PC-9 (cell line): ENCODE measurements at regions not wholly inside any gene's neighbourhood (a gene's known extent, or its start where the extent isn't known, plus 50 kb on each side); places are given as distances from the start of the nearest gene placed in this dataset.

Experiments used
- BruUV-seq: library from RNA; stranded (reverse); fragments of 400-500 nt; replicated peaks from 2 replicates; lab custom pipeline; 2021; lab: Mats Ljungman, UMichigan
- CTCF ChIA-PET: fragments of 300-600 bp; sonication (Branson Sonifier 250); formaldehyde crosslinking; loops from one replicate; lab custom pipeline; 2022; ENCODE audit warnings: antibody characterized with exemption; lab: Charles Lee
- POLR2A ChIA-PET: fragments of 300-600 bp; sonication (Branson Sonifier 250); formaldehyde crosslinking; loops from one replicate; lab custom pipeline; 2022; ENCODE audit warnings: antibody characterized with exemption; ENCODE audit not compliant: unreplicated experiment; lab: Charles Lee
- DNase-seq, 2 experiments: peaks; one replicate each; pipeline versions ENCODE4 v3.0.0 to v3.0.0-alpha.2; 2015 to 2022; ENCODE audit warnings: mixed read lengths in 1 of 2
- H2AFZ ChIP-seq: fragments of 200-600 bp; sonication (generic); 2 replicates; pipeline ENCODE4 v1.8.1; 2017; ENCODE audit warnings: antibody characterized with exemption
- H3F3A ChIP-seq: fragments of 200-600 bp; sonication (generic); 2 replicates; pipeline ENCODE4 v1.8.1; 2017; ENCODE audit warnings: antibody characterized with exemption, mild to moderate bottlenecking, low read depth; ENCODE audit not compliant: insufficient read depth
- H3K27ac ChIP-seq: fragments of 200-600 bp; sonication (generic); 2 replicates; pipeline ENCODE4 v1.6.1; 2016; ENCODE audit warnings: mixed run types
- H3K27me3 ChIP-seq: fragments of 200-600 bp; sonication (generic); 2 replicates; pipeline ENCODE4 v1.6.1; 2016; ENCODE audit warnings: low read depth, mixed run types; ENCODE audit not compliant: insufficient read depth
- H3K36me3 ChIP-seq: fragments of 200-600 bp; sonication (generic); 2 replicates; pipeline ENCODE4 v1.6.1; 2016; ENCODE audit warnings: low read depth, mixed run types
- H3K4me1 ChIP-seq: fragments of 200-600 bp; sonication (generic); replicated peaks from 2 replicates; pipeline ENCODE4 v1.6.1; 2016; ENCODE audit warnings: mixed run types; ENCODE audit not compliant: insufficient read depth
- H3K4me2 ChIP-seq: fragments of 200-600 bp; sonication (generic); 2 replicates; pipeline ENCODE4 v1.6.1; 2017; ENCODE audit warnings: mixed run types
- H3K4me3 ChIP-seq: fragments of 200-600 bp; sonication (generic); 2 replicates; pipeline ENCODE4 v1.6.1; 2016; ENCODE audit warnings: mixed run types
- H3K79me2 ChIP-seq: fragments of 200-600 bp; sonication (generic); 2 replicates; pipeline ENCODE4 v1.6.1; 2017; ENCODE audit warnings: low read depth, mixed run types
- H3K9me2 ChIP-seq: fragments of 200-600 bp; sonication (generic); 2 replicates; pipeline ENCODE4 v1.8.1; 2017; ENCODE audit warnings: mild to moderate bottlenecking; ENCODE audit not compliant: insufficient read depth
- H3K9me3 ChIP-seq: fragments of 200-600 bp; sonication (generic); 2 replicates; pipeline ENCODE4 v1.8.1; 2016; ENCODE audit warnings: low read depth; ENCODE audit not compliant: insufficient read depth
- H4K20me1 ChIP-seq: fragments of 200-600 bp; sonication (generic); 2 replicates; pipeline ENCODE4 v1.8.1; 2017; ENCODE audit not compliant: insufficient read depth
- EZH2 ChIP-seq: fragments of 200-600 bp; sonication (generic); IDR thresholded peaks from 2 replicates; pipeline ENCODE4 v1.8.0; 2017; ENCODE audit warnings: antibody characterized with exemption, low read depth
- intact Hi-C: fragments of 100-400 bp; cut with micrococcal nuclease; formaldehyde crosslinking; loops from one replicate; pipeline ENCODE4 v1.10.0; 2022; ENCODE audit not compliant: unreplicated experiment
- TF ChIP-seq, protein P1 (sequence below): fragments of 200-600 bp; sonication (generic); conservative IDR thresholded peaks from 2 replicates; pipeline ENCODE4 v1.6.1; 2017; ENCODE audit warnings: mixed run types, antibody characterized with exemption, mild to moderate bottlenecking, moderate library complexity

GRCh38 chr7:53431901-53432300 lies 396.5 kb downstream of the POM121L12 start:
- no peaks in the 10 kb centered on the region for H3K9me3 ChIP-seq
- BruUV-seq, result no TSS peak
- ChIA-PET POLR2A (no interaction called here), CTCF (no interaction called here)
- no peaks in the 10 kb centered on the region; the same call in 1 of the 2 replicates for H4K20me1 ChIP-seq
- no peak overlapping the region for H3K4me3 ChIP-seq
- H2AFZ ChIP-seq, result no peak overlapping the region
- no peaks in the 10 kb centered on the region for H3K9me2 ChIP-seq
- DNase-seq, result no peak
- TF ChIP-seq EZH2, result no peak
- TF ChIP-seq, protein P1, sequence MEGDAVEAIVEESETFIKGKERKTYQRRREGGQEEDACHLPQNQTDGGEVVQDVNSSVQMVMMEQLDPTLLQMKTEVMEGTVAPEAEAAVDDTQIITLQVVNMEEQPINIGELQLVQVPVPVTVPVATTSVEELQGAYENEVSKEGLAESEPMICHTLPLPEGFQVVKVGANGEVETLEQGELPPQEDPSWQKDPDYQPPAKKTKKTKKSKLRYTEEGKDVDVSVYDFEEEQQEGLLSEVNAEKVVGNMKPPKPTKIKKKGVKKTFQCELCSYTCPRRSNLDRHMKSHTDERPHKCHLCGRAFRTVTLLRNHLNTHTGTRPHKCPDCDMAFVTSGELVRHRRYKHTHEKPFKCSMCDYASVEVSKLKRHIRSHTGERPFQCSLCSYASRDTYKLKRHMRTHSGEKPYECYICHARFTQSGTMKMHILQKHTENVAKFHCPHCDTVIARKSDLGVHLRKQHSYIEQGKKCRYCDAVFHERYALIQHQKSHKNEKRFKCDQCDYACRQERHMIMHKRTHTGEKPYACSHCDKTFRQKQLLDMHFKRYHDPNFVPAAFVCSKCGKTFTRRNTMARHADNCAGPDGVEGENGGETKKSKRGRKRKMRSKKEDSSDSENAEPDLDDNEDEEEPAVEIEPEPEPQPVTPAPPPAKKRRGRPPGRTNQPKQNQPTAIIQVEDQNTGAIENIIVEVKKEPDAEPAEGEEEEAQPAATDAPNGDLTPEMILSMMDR, result no peak
- no peak overlapping the region for H3K27ac ChIP-seq
- H3K4me1 ChIP-seq, result no peaks in the 10 kb centered on the region
- H3K27me3 ChIP-seq, result 0 out of 2 replicates have a peak, but pooled peaks cover 2% of the 10 kb centered on the region
- H3K36me3 ChIP-seq, result no peaks in the 10 kb centered on the region
- H3F3A ChIP-seq, result no peaks in the 10 kb centered on the region
- H3K4me2 ChIP-seq, result no peak overlapping the region
- no peaks in the 10 kb centered on the region for H3K79me2 ChIP-seq
- intact Hi-C loops, result no loop called here

DNA sequence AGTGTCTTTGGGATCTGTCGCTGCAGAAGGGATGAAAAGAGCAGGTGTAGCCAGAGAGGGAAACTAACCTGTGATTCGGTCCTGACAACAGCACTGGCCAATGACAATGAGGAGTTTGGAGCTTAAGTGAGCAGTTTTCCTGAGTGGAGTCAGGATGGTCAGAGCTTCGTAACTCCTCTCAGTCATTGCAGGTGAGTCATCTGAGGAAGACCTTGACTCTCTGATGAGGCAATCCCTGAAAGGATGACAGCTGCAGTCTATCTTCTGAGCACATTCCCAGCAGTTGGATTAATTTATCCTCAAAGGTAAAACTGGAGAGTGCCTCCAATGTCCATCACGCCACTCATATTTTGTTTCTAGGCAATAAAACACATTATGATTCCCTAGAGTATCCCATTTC lies 401.9 kb downstream of the POM121L12 start:
- no TSS peak for BruUV-seq
- no peaks in the 10 kb centered on the region for H4K20me1 ChIP-seq
- H3K27me3 ChIP-seq, result no peaks in the 10 kb centered on the region
- CTCF ChIA-PET, result no interaction called here
- H3K36me3 ChIP-seq, result no peaks in the 10 kb centered on the region
- TF ChIP-seq EZH2, result no peak
- TF ChIP-seq, protein P1, result no peak
- no peak overlapping the region for H3K4me2 ChIP-seq
- no peaks in the 10 kb centered on the region for H3K9me2 ChIP-seq
- H3K27ac ChIP-seq, result no peak overlapping the region
- no peak overlapping the region for H3K4me3 ChIP-seq
- H3K9me3 ChIP-seq, result no peaks in the 10 kb centered on the region; the same call in 1 of the 2 replicates
- POLR2A ChIA-PET, result interaction anchor here (0.7 kb wide), 1 partner anchor 251 kb away, joined by 3 read pairs; no protein-coding TSS in a partner anchor
- intact Hi-C loops, result no loop called here
- H3F3A ChIP-seq, result no peaks in the 10 kb centered on the region
- H3K4me1 ChIP-seq, result no peaks in the 10 kb centered on the region
- H3K79me2 ChIP-seq, result no peaks in the 10 kb centered on the region
- H2AFZ ChIP-seq, result no peak overlapping the region
- no peak for DNase-seq

- H3F3A ChIP-seq, result no peaks in the 10 kb centered on the region
- no peaks in the 10 kb centered on the region for H3K79me2 ChIP-seq
- BruUV-seq, result no TSS peak
- no peaks in the 10 kb centered on the region for H3K27me3 ChIP-seq
- H3K4me1 ChIP-seq, result no peaks in the 10 kb centered on the region
- H3K36me3 ChIP-seq, result no peaks in the 10 kb centered on the region
- no peak overlapping the region for H3K4me2 ChIP-seq
- no peaks in the 10 kb centered on the region for H4K20me1 ChIP-seq
- no peak overlapping the region for H3K4me3 ChIP-seq
- intact Hi-C loops, result no loop called here
- DNase-seq, result no peak
- H3K9me2 ChIP-seq, result no peaks in the 10 kb centered on the region
- H2AFZ ChIP-seq, result no peak overlapping the region
- POLR2A ChIA-PET, result no interaction called here
- CTCF ChIA-PET, result no interaction called here
- H3K27ac ChIP-seq, result no peak overlapping the region
- H3K9me3 ChIP-seq, result no peaks in the 10 kb centered on the region; the same call in 1 of the 2 replicates
- TF ChIP-seq, protein P1, result no peak
- no peak for TF ChIP-seq EZH2
Measured at GRCh38 chr7:53446170-53446569, 410.7 kb downstream of the POM121L12 start.
